Effector memory CD4-positive, alpha-beta T cell (primary cell): ENCODE measurements at regions not wholly inside any gene's neighbourhood (a gene's known extent, or its start where the extent isn't known, plus 50 kb on each side); places are given as distances from the start of the nearest gene placed in this dataset.

Source experiments
- DNase-seq, 3 donors: peaks; one replicate each; pipeline ENCODE4 v3.0.0-alpha.2; 2020
- H3K27ac ChIP-seq: 2 replicates; pipeline ENCODE4 v1.7.0; 2013; ENCODE audit warnings: mild to moderate bottlenecking, low read length, moderate library complexity; ENCODE audit not compliant: insufficient read depth, poor library complexity, severe bottlenecking
- H3K27me3 ChIP-seq: replicated peaks from 2 replicates; pipeline ENCODE4 v1.7.0; 2013; ENCODE audit warnings: mild to moderate bottlenecking, low read length; ENCODE audit not compliant: insufficient read depth, control insufficient read depth, poor library complexity, severe bottlenecking
- H3K36me3 ChIP-seq: 2 replicates; pipeline ENCODE4 v1.7.0; 2013; ENCODE audit warnings: mild to moderate bottlenecking, low read length, moderate library complexity; ENCODE audit not compliant: control insufficient read depth, insufficient read depth
- H3K4me1 ChIP-seq: 2 replicates; pipeline ENCODE4 v1.7.0; 2013; ENCODE audit warnings: low read length, mild to moderate bottlenecking; ENCODE audit not compliant: control insufficient read depth, insufficient read depth, poor library complexity, severe bottlenecking
- H3K4me3 ChIP-seq: 2 replicates; pipeline ENCODE4 v1.7.0; 2013; ENCODE audit warnings: low read length, low read depth, mild to moderate bottlenecking; ENCODE audit not compliant: insufficient read depth, poor library complexity, severe bottlenecking
- H3K9me3 ChIP-seq: 2 replicates; pipeline ENCODE4 v1.7.0; 2013; ENCODE audit warnings: mild to moderate bottlenecking, low read length, moderate library complexity; ENCODE audit not compliant: control insufficient read depth

- no peaks in the 10 kb centered on the region for H3K9me3 ChIP-seq
- peak in 1 of 3 donors; percentile 1 for DNase-seq
- no peaks in the 10 kb centered on the region for H3K27me3 ChIP-seq
- no peaks in the 10 kb centered on the region for H3K36me3 ChIP-seq
- H3K4me1 ChIP-seq = no peaks in the 10 kb centered on the region
- H3K4me3 ChIP-seq = no peak overlapping the region
- H3K27ac ChIP-seq = no peak overlapping the region
These were observed 153.2 kb upstream of the C9orf72 start for GRCh38 chr9:27726244-27727081.

GRCh38 chr9:27732494-27732893 lies 159.2 kb upstream of the C9orf72 start:
- H3K27me3 ChIP-seq = no peaks in the 10 kb centered on the region
- no peak for DNase-seq
- H3K36me3 ChIP-seq = no peaks in the 10 kb centered on the region

GRCh38 chr9:27743490-27743889 lies 170.2 kb upstream of the C9orf72 start:
- Histone ChIP-seq H3K4me1 (no peaks in the 10 kb centered on the region), H3K27ac (no peak overlapping the region), H3K4me3 (no peak overlapping the region), H3K9me3 (no peaks in the 10 kb centered on the region), H3K27me3 (no peaks in the 10 kb centered on the region), H3K36me3 (no peaks in the 10 kb centered on the region)
- no peak for DNase-seq

More at GRCh38 chr9:27732494-27732893, 159.2 kb upstream of the C9orf72 start:
- Histone ChIP-seq H3K4me3 (no peak overlapping the region), H3K4me1 (no peaks in the 10 kb centered on the region), H3K9me3 (no peaks in the 10 kb centered on the region), H3K27ac (no peak overlapping the region)

DNA sequence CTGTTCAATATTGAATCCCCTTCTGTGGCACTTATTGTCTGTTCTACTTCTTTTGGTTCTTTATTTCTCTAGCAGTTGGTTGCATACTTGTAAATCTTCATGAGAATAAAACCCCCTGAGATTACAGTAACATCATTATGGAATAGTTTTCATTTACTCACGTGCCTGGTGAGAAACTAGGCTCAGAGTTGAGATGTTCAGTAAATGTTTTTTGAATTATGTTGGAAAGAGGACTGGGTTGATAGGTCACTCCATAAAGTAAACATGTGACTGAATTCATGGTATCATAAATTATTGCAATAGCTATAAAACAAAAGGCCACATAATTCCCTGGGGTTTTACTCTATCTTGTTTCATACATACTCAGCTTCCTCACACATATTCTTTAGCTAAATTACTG lies 174.2 kb upstream of the C9orf72 start:
- no peak for DNase-seq
- Histone ChIP-seq H3K9me3 (no peaks in the 10 kb centered on the region), H3K4me3 (no peak overlapping the region), H3K36me3 (no peaks in the 10 kb centered on the region), H3K27me3 (no peaks in the 10 kb centered on the region), H3K4me1 (no peaks in the 10 kb centered on the region), H3K27ac (no peak overlapping the region)

GRCh38 chr9:27749838-27750237 lies 176.6 kb upstream of the C9orf72 start:
- no peaks in the 10 kb centered on the region for H3K36me3 ChIP-seq
- no peaks in the 10 kb centered on the region for H3K9me3 ChIP-seq
- DNase-seq = no peak
- no peaks in the 10 kb centered on the region for H3K27me3 ChIP-seq
- no peak overlapping the region for H3K27ac ChIP-seq
- no peaks in the 10 kb centered on the region for H3K4me1 ChIP-seq
- H3K4me3 ChIP-seq = no peak overlapping the region

DNA sequence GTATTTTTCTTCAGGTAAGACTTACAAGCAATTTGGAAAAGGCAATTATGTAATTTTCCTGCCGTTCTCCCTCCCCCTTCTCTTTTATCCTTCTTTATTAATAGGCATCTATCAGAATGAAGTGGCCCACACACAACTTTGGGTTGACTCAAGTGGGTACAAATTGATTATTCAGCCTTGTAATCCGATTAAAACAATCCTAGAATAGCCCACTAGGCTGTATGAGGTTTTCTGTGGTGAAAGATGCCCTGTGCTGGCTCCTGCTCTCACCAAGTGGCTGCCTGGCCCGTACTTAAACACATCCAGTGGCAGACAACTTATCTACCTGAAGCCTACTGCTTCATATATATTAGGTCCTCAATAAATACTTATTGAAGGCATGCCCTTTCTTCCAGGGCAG lies 177.3 kb upstream of the C9orf72 start:
- Histone ChIP-seq H3K27ac (no peak overlapping the region), H3K9me3 (no peaks in the 10 kb centered on the region), H3K4me1 (no peaks in the 10 kb centered on the region), H3K27me3 (no peaks in the 10 kb centered on the region), H3K4me3 (no peak overlapping the region), H3K36me3 (no peaks in the 10 kb centered on the region)
- no peak for DNase-seq

DNA sequence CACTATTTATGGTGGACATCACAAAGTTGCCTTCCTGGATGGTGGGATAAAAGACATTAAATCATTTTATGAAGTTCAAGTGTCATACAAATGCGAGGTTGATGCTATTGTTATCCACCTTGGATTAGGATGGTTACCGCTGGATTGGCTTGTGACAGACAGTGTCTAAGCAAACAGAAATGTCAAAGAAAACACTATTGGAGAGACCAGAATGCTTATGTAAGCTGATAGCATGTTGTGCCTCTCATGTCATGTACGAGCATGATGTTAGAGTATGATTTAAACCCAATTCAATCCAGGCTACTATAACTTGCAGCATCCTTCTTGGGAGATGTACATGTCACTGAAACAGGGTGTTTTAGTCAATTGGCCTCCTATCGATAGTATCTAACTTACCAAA lies 178.8 kb upstream of the C9orf72 start:
- no peaks in the 10 kb centered on the region for H3K27me3 ChIP-seq
- no peaks in the 10 kb centered on the region for H3K4me1 ChIP-seq
- no peaks in the 10 kb centered on the region for H3K9me3 ChIP-seq
- no peak overlapping the region for H3K27ac ChIP-seq
- no peaks in the 10 kb centered on the region for H3K36me3 ChIP-seq
- DNase-seq = no peak
- H3K4me3 ChIP-seq = no peak overlapping the region

- Histone ChIP-seq H3K9me3 (no peaks in the 10 kb centered on the region), H3K27ac (no peak overlapping the region), H3K27me3 (no peaks in the 10 kb centered on the region), H3K36me3 (no peaks in the 10 kb centered on the region), H3K4me1 (no peaks in the 10 kb centered on the region), H3K4me3 (no peak overlapping the region)
- DNase-seq = no peak
These were observed 182.6 kb upstream of the C9orf72 start for GRCh38 chr9:27755846-27756245.

DNA sequence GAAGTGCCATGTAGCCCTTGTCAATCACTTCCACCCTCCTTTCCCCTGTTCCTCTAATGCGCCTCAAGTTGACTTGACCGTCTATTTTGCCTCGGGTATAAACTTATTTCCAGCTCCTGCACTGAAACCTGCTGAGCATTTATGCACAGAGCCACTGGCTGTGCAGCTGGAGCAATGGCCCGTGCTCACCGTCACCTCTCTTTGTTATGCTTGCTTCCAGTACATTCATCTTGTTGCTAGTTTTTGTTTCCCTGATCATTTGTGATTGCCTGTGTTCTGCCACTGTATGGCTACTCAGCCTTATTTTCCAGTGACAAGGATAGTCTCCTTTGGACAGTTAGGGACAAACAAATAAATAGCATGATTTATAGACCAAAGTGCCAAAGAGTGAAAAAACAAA lies 183.1 kb upstream of the C9orf72 start:
- Histone ChIP-seq H3K27me3 (no peaks in the 10 kb centered on the region), H3K9me3 (no peaks in the 10 kb centered on the region), H3K36me3 (no peaks in the 10 kb centered on the region), H3K27ac (no peak overlapping the region), H3K4me3 (no peak overlapping the region), H3K4me1 (no peaks in the 10 kb centered on the region)
- no peak for DNase-seq

- no peak for DNase-seq
- no peaks in the 10 kb centered on the region for H3K9me3 ChIP-seq
- no peak overlapping the region for H3K4me3 ChIP-seq
- H3K4me1 ChIP-seq = no peaks in the 10 kb centered on the region
- no peaks in the 10 kb centered on the region for H3K27me3 ChIP-seq
- H3K27ac ChIP-seq = no peak overlapping the region
- no peaks in the 10 kb centered on the region for H3K36me3 ChIP-seq
These were observed 190.6 kb upstream of the C9orf72 start for GRCh38 chr9:27763831-27764230.
